ENCODE measurements at regions not wholly inside any gene's neighbourhood (a gene's known extent, or its start where the extent isn't known, plus 50 kb on each side); places are given as distances from the start of the nearest gene placed in this dataset.
"Not testable (repeated sequence)": the region's sequence is repeated elsewhere in the genome, so short reads cannot be mapped to it uniquely, and the experiment has no call there.

DNA sequence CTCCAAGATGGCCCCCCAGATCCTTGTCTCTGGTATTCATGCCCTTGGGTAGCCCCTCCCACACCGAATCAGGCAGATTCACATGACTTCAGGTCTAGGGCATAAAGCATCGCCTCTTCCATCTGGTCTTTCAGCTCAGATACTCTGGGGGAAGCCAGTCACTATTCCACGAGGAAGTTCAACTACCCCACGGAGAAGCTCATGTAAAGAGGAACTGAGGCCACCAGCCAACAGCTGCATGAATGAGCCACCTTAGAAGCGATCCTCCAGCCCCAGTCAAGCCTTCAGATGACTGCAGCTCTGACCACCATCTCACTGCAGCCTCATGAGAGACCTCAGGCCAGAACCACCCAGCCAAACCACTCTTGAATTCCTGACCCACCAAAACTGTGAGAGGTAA is 54.1 kb downstream of the SOCS3 start:
- DNase-seq = no peak

DNA sequence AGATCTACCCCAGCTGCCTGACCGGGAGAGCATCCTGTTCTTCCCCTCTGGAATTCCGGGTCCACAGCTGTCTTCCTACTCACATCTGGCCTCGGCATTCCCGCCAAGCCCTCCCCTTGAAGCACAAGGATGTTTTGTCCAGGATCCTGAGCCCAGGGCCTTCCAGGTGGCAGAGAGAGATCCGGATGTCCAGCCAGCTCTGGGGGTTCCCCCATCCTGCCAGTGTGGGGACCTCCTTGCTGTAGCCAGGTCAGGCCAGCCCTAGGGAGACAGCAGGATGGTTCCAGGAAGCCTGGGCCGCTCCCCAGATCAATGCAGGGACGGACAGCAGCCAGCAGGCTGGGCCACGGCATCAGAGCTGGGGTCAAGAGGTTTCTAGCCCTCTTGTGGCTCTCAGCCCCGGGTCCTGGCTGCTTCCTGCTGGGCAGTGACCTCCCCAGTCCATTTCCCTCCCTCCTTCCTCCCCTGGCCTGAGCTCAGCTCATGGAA is 55.3 kb downstream of the SOCS3 start:
- DNase-seq = no peak

DNA sequence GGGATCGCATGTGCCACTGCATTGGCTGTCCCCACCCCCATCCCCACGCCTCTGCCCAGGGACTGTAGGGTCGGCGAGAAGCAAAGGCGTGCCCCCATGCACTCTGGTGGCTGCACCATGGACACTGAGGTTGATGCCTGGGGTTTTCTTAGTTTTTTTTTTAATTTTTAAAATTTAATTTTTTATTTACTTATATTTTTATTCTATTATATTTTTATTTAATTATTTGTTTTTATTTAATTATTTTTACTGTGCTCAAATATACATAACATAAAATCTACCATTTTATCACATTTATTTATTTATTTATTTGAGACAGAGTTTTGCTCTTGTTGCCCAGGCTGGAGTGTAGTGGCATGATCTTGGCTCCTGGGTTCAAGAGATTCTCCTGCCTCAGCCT is 57.4 kb downstream of the SOCS3 start:
- no peak for DNase-seq

DNA sequence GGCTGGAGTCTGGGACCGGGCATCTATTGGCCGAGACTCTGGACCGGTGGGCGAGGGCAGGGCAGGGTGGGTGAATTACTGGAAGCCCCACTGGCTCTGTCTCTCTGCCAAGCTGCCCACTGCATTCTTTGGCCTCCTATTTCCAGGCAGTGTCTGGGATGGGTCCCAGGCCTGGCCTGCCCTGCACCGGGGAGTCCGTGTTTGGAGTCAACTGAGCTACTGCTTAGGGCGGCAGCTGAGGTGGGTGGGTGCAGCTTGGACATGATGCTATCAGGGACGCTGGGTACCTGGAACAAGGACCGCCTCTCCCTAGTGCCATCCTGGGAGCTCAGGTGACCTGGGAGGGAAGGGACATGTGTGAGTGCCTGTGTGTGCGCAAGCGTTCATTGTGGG is 58.1 kb downstream of the SOCS3 start:
- no peak for DNase-seq

DNA sequence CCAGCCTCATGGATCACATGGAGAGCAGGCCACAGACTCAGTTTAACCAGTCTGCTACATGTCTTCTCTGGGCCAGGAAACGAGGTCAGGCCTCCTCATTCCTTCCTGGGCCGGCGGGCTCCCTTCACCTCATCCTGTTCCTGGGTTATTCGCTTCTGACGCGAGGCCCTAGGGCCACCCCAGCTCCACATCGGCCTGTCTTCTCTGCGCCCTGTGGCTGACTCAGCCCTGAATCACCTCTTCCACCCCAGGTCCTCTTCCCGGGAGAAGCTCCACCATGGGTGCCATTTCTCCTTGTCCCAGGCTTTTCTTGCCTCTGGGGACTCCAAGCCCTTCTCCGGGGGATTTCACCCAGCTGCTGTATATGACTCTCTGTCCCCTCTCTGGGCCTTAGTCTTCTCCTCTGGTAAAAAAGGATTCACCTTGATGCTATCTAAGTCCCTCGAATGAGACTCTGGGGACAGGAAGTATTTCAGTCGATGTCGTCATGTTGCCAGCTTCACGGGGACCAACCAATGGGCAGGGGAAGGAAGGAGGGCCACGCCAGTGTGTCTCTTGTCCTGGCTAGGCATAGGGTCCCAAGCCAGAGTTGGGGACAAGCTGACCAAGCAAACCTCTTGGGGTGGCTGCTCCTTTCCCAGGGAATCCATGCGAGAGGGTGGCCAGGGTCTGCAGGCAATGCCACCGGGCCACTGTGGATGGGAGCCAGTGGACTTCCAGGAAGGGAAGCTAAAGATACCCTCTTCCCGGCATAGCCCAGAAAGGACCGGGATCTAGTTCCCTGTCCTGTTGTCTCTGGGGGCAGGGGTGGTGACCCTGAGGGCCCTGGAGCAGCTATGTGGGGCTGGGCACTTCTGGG is 58.7 kb downstream of the SOCS3 start:
- peak; percentile 17 for DNase-seq

DNA sequence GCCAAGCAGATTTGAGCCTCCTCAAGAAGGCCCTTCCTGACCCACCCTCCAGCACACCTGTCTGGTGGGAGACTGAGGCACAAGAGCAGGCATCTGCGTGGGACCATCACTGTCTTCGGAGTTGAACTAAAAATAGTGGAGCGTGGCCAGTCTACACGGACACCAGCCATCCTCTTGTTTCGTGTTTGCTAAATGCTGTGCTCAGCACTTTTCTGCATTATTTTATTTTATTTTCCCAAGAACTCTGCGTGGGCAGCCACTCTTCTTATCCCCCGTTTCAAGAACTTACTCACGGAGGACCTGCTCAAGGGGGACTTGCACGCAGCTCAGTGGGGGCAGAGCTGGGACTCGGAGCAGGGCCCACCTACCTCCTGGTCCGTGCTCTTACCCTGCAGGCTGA is 60.8 kb downstream of the SOCS3 start:
- DNase-seq = no peak

DNA sequence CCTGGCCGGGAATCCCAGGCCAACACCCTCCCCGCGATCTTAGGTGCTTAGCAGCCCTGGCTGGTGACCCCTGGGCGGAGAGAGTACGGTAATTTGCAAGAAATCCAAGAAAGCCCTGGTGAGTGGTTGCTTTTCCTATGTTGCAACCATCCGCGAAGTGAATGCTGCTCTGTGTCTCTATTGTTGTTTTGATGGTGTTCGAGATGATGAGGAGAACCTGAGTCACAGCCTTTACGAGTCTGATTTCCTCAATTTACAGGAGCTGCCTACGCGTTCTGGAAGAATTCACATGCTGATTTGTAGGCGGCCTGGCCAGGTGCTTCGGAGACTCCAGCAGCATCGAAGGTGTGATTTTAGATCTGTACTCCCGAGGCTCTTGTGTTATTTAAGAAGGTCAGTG is 63.3 kb downstream of the TMEM235 start:
- no peak for DNase-seq

DNA sequence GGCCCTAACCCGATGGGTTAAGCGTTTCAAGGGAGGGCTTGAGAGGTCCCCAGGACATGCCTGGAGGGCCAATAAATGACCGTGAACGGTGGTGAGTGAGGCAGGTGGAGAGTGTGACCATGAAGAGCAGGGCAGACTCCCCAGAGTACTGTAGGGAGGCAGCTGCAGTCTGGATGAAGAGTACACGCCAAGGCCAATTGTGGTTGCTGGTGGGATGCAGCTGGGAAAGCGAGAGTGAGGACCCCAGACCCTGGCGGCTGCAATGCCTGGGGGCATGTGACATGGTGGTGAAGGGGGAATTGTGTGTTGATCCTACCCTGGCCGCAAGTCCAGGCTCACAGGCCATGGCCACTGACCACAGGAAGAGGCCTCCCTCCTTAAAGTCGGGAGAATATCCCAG is 62.9 kb downstream of the TMEM235 start:
- DNase-seq = no peak

DNA sequence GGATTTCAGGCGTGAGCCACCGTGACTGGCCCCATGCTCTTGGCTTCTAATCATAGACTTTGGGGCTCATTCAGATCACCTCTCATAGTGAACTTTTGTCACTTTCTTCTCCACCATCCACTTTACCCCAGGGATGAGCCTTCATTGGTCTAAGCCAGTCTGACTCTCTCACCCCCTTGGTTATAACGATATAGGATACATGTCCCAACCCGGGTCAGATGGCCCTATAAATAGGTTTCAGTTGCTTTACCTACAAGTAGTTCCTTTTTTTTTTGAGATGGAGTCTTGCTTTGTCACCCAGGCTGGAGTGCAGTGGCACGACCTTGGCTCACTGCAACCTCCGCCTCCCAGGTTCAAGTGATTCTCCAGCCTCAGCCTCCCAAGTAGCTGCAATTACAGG is 61.7 kb downstream of the TMEM235 start:
- DNase-seq = not testable (repeated sequence)

DNA sequence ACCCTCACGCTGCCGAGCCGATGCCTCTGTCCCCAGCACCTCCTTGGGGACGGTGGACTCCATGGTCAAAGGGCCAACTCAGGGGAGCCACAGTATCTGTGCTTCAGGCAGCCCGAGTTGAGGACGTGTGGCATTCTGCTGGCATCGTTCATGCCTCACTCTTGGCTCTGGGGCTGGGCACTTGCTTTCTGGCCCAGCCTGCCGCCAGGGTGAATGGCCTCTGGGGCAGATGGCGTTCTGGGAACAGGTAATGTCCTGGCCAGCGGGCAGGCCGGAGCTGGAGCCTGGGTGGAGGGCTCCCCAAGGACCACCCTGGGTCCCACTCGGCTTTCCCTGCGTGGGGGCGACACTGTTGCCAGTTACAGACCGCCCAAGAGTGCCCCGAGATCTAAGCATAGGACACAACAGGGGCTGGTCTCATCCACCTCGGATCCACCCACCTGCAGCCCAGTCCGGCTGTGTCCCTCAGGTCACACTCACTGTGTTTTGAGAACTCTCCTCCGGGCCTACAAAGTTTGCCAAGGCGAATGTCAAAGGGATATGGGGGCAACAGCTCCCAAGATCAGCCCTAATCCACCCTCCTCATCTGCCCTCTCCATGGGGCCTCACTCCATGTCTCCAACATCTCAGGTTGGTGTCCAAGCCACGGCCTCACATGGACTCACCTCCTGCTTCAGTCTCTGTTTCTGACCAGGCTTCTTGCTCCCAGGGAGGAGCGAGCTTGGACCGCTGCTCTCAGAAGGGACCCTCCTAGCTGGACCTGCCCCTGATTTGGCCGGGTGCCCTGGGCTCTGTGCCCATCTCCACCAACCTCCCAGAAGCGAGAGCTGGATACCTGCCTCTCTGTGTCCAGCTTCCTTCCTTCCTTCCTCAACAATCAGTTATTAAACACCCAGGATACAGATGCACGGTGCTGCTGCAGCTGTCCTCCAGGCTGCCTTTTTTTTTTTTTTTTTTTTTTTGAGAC is 60.8 kb downstream of the TMEM235 start:
- no peak for DNase-seq

DNA sequence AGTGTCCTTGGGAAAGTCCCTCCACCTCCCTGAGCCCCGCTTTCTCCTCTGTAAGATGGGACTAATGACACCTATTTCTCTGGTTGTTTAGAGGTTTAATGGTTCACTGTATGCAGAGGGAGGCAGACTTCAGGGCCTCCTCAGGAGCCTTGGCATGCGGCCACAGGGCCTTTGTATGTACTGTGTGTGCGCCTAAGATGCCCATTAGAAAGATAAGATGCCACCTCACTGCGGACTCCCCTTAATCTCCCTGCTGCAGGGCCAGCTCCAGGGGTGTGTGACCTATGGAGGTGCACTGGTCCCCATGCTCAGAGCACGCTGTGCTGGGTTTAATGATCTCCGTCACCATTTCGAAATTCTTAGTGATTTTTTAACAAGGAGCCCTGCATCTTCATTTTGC is 59.3 kb downstream of the TMEM235 start:
- no peak for DNase-seq

Data from CD4-positive, alpha-beta T cell treated with Interleukin-6 for 4 hours (primary cell).